Left ventricle myocardium inferior (tissue), 1 donor: ENCODE measurements at regions not wholly inside any gene's neighbourhood (a gene's known extent, or its start where the extent isn't known, plus 50 kb on each side); places are given as distances from the start of the nearest gene placed in this dataset.

Source experiments
- DNase-seq: peaks from one replicate; pipeline ENCODE4 v3.0.0-alpha.2; 2020
- H3K27ac ChIP-seq: fragments of 200-600 bp; replicated peaks from 2 replicates; pipeline ENCODE4 v1.8.0; 2021
- H3K27me3 ChIP-seq: fragments of 200-600 bp; 2 replicates; pipeline ENCODE4 v1.8.0; 2021; ENCODE audit warnings: low read depth
- H3K36me3 ChIP-seq: fragments of 200-600 bp; 2 replicates; pipeline ENCODE4 v1.8.0; 2021
- H3K4me1 ChIP-seq: fragments of 200-600 bp; 2 replicates; pipeline ENCODE4 v1.8.0; 2021
- H3K4me3 ChIP-seq: fragments of 200-600 bp; 2 replicates; pipeline ENCODE4 v1.8.0; 2021; ENCODE audit warnings: mild to moderate bottlenecking, moderate library complexity
- H3K9me3 ChIP-seq: fragments of 200-600 bp; replicated peaks from 2 replicates; pipeline ENCODE4 v1.8.0; 2021
- CTCF ChIP-seq: fragments of 200-600 bp; IDR thresholded peaks from 2 replicates; pipeline ENCODE4 v1.8.0; 2021; ENCODE audit warnings: antibody characterized with exemption, mild to moderate bottlenecking, borderline replicate concordance
- intact Hi-C: fragments of 100-400 bp; cut with micrococcal nuclease; formaldehyde crosslinking; loops from one replicate; pipeline ENCODE4 v1.11.0; 2022
- donor health status: DM: no; HTN: yes; CAD: no; lungs with severe emphysema.

DNA sequence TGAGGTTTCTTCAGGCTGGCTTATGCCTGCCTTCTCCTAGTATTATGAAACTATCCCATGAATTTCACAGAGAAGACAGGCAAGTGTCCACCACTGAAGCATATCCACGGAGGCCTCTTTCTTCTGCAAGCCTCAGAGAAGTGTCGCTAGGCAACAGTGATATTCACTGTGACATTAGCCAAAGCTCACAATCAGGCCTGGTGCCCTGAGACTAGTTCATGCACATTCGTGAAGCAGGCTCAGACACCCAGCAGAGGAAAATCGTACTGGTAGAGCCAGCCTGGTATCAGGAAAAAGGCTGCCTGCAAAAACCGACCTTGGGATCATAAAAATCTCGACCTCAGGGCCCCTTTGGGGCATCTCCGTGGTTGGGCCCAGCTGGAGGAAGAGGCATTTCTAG, 573.1 kb upstream of the TSPY4 start:
- Histone ChIP-seq H3K27ac (no peak overlapping the region), H3K4me3 (no peak overlapping the region), H3K36me3 (no peaks in the 10 kb centered on the region), H3K9me3 (no peaks in the 10 kb centered on the region), H3K27me3 (no peaks in the 10 kb centered on the region), H3K4me1 (no peaks in the 10 kb centered on the region)
- TF ChIP-seq CTCF = no peak
- no peak for DNase-seq
- intact Hi-C loops = no loop called here

DNA sequence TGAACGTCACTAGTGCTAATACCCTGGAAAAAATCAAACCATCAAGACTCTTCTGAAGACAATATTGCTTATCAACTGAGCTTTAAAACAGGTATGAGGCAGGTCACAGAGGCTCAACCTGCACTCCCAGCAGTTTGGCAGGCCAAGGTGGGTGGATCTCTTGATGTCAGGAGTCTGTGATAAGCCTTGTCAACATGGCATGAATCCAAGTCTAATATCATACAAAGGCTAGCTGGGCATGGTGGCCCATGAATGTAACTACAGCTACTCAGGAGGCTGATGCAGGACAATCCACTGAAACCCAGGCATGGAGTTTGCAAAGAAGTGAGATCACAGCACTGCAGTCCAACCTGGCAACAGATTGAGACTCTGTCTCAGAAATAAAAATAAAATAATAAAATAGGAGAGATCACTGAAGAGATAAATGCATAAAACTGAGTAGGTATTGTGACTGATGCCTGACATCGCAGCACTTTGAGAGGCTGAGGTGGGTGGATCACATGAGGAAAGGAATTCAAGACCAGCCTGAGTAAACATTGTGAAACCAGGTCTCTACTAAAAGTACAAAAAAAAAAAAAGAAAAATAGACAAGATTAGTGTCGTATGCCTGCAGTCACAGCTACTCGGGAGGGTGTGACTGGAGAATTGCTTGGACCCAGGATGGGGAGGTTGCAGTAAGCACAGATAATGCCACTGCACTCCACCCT, 555.9 kb upstream of the TSPY4 start:
- Histone ChIP-seq H3K36me3 (no peaks in the 10 kb centered on the region), H3K4me3 (no peak overlapping the region), H3K4me1 (no peaks in the 10 kb centered on the region), H3K27me3 (no peaks in the 10 kb centered on the region), H3K27ac (no peak overlapping the region), H3K9me3 (no peaks in the 10 kb centered on the region)
- no peak for DNase-seq
- TF ChIP-seq CTCF = no peak
- intact Hi-C loops = no loop called here

DNA sequence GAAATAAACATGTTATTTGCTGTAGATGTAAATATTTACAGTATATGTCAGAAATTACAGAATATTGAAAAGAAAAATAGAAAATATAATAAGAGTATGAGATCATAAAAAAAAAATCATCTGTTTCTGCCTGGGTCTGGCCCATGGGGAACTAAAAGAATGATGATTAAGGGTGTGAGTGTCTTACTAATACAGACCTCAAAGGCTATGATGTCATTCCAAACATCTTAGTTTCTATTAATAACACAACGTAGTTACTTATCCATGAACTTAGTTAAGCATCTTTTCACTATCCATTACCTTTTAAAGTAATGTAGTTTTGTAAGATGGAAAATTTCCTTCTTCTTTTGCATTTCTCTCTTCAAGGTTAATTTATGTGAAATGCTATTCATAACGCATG, 542.7 kb upstream of the TSPY4 start:
- no peak for TF ChIP-seq CTCF
- intact Hi-C loops = no loop called here
- Histone ChIP-seq H3K27me3 (no peaks in the 10 kb centered on the region), H3K36me3 (no peaks in the 10 kb centered on the region), H3K4me1 (no peaks in the 10 kb centered on the region), H3K27ac (no peak overlapping the region), H3K4me3 (no peak overlapping the region), H3K9me3 (peaks cover 3% of the 10 kb centered on the region)
- DNase-seq = no peak

DNA sequence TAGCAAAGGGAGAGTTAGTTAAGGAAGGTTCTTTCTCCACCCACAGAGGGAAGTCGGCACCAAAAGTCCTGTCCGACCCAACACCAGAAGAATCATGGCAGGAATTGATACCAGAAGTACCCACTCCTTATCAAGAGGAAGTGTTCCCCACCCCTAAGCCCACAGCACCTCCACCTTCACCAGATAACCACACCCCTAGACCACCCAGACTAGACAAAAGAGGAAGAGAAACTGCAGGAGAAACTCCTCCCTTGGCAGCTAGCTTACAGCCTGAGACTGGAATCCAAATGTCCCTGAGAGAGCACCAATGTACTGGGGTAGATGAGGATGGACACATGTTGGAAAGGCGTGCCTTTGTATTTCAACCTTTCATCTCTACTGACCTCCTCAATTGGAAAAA, 532.9 kb upstream of the TSPY4 start:
- Histone ChIP-seq H3K9me3 (no peaks in the 10 kb centered on the region), H3K27ac (no peak overlapping the region), H3K4me3 (no peak overlapping the region), H3K36me3 (no peaks in the 10 kb centered on the region), H3K27me3 (no peaks in the 10 kb centered on the region), H3K4me1 (no peaks in the 10 kb centered on the region)
- TF ChIP-seq CTCF = no peak
- DNase-seq = no peak
- intact Hi-C loops = no loop called here

DNA sequence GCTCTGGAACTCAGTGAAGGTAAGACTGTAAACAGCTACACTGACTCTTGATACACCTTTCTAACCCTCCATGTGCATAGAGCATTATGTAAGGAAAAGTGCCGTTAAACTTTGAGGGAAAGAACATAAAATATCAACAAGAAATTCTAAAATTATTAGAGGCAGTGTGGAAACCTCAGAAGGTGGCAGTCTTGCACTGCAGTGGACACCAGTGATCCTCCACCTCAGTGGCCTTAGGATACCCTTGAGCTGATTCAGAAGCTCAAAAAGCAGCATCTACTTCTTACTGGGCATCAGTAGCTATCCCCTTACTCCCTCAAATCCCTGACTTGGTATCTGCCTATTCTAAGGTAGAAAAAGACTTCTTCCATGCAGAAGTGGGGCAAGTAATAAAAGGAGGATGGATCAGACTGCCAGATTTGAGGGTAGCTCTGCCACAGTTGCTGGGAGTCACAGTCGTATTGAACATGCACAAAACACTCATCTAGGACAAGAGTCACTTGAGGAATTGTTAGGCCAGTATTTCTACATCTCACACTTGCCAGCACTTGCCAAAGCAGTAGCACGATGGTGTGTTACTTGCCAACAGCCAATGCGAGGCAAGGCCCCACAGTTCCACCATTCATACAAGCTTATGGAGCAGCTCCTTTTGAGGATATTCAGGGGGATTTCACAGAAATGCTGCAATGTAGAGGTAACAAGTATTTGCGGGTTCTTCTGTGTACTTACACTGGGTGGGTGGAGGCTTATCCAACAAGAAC, 529.4 kb upstream of the TSPY4 start:
- Histone ChIP-seq H3K27ac (no peak overlapping the region), H3K9me3 (no peaks in the 10 kb centered on the region), H3K4me1 (no peaks in the 10 kb centered on the region), H3K36me3 (no peaks in the 10 kb centered on the region), H3K27me3 (no peaks in the 10 kb centered on the region), H3K4me3 (no peak overlapping the region)
- TF ChIP-seq CTCF = peak; percentile 31
- intact Hi-C loops = no loop called here
- no peak for DNase-seq
